ENCODE measurements at regions not wholly inside any gene's neighbourhood (a gene's known extent, or its start where the extent isn't known, plus 50 kb on each side); places are given as distances from the start of the nearest gene placed in this dataset.

DNA sequence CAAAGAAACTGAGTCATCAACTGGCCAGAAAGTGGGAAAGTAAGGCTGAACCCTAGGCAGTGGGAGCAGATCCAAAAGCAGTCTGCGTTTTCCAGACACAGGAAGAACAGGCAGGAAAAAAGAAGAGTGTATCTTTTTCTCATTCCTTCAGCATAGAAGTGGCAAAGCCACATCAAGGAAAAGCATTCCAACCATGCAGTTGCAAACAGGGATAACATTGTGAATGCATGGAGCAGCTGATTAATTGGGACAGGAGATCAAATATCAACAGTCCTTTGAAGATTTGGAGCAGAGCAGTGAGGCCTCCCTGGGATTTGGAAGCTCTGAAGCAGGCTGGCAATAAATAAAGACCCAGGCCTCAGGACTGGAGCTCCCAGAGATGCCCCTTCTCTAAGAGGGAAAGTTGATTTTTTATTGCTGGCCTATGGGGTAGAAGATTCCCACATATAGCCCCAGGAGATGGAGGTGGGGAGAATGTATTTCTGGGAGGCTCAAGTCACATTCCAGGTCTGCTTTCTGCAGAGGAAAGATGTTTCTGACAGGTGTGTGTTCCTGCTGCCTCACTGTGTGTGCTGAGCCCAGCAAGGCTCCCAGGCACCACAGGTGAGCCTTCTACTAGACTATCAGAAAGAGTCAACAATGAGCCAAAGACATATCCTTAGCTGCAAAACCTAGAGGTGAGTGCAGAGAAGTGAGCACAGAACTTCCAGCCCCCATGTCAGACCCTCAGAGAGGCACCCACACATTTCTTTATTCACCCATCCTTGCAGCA is 222.5 kb downstream of the RAB28 start:
- DNase-seq (ENCODE audit: low read depth, low spot score), result no peak
- WGBS (ENCODE audit: insufficient coverage, insufficient read length), result no CpG with 5 or more reads among the region's 1 CpG
- H3K9me3 ChIP-seq (ENCODE audit: control insufficient read depth, insufficient read depth, low read length), result no peaks in the 10 kb centered on the region
- H3K4me1 ChIP-seq (ENCODE audit: control insufficient read depth, insufficient read depth, low read length), result no peaks in the 10 kb centered on the region
- H3K27me3 ChIP-seq (ENCODE audit: control insufficient read depth, insufficient read depth, low read length), result no peaks in the 10 kb centered on the region
- no peak overlapping the region for H3K4me3 ChIP-seq (ENCODE audit: low read length)
- no peaks in the 10 kb centered on the region for H3K36me3 ChIP-seq (ENCODE audit: control insufficient read depth, insufficient read depth, low read length)
- no peak overlapping the region for H3K27ac ChIP-seq (ENCODE audit: low read length)

DNA sequence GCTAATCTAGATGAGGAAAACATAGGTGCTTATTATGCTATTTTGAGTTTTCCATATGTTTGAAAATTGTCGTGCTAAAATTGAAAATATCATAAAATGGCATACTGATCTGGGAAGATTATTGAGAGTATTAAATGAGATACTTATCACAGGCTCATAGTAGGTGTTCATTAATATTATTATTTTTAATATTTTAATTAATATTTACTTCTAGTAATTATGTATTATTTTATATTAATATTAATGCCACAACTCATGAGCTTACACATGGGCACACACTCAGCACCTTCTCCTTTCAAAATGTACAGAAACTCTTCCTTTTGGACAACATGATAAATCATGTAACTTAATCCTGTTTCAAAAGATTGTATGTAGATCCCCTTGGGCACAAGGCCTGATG is 223.6 kb downstream of the RAB28 start:
- Histone ChIP-seq H3K27me3 (ENCODE audit: control insufficient read depth, insufficient read depth, low read length) (no peaks in the 10 kb centered on the region), H3K4me3 (ENCODE audit: low read length) (no peak overlapping the region), H3K27ac (ENCODE audit: low read length) (no peak overlapping the region), H3K36me3 (ENCODE audit: control insufficient read depth, insufficient read depth, low read length) (no peaks in the 10 kb centered on the region), H3K9me3 (ENCODE audit: control insufficient read depth, insufficient read depth, low read length) (no peaks in the 10 kb centered on the region), H3K4me1 (ENCODE audit: control insufficient read depth, insufficient read depth, low read length) (no peaks in the 10 kb centered on the region)
- no peak for DNase-seq (ENCODE audit: low read depth, low spot score)
- WGBS (ENCODE audit: insufficient coverage, insufficient read length), result no CpG with 5 or more reads among the region's 1 CpG

DNA sequence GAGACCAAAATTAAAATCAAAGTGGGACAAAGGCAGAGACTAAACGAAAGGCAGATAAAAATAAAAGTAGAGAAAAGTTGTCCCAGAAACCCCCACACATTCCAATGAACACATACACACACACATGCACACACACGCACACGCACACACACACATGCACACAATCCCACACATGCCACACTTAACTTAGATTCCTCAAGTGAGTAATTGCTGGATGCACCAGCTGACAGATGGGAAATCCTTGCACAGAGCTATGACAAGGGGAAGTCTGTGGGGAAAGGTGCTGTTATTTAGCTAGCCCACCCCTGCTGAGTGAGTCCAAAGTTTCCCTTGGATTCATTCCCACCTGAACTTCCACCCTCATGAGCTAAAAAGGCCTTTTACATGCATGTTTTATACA is 233.9 kb downstream of the RAB28 start:
- Histone ChIP-seq H3K9me3 (ENCODE audit: control insufficient read depth, insufficient read depth, low read length) (no peaks in the 10 kb centered on the region), H3K4me3 (ENCODE audit: low read length) (no peak overlapping the region), H3K4me1 (ENCODE audit: control insufficient read depth, insufficient read depth, low read length) (no peaks in the 10 kb centered on the region), H3K36me3 (ENCODE audit: control insufficient read depth, insufficient read depth, low read length) (no peaks in the 10 kb centered on the region), H3K27me3 (ENCODE audit: control insufficient read depth, insufficient read depth, low read length) (no peaks in the 10 kb centered on the region), H3K27ac (ENCODE audit: low read length) (no peak overlapping the region)
- DNase-seq (ENCODE audit: low read depth, low spot score), result no peak
- no CpG with 5 or more reads among the region's 3 CpGs for WGBS (ENCODE audit: insufficient coverage, insufficient read length)

DNA sequence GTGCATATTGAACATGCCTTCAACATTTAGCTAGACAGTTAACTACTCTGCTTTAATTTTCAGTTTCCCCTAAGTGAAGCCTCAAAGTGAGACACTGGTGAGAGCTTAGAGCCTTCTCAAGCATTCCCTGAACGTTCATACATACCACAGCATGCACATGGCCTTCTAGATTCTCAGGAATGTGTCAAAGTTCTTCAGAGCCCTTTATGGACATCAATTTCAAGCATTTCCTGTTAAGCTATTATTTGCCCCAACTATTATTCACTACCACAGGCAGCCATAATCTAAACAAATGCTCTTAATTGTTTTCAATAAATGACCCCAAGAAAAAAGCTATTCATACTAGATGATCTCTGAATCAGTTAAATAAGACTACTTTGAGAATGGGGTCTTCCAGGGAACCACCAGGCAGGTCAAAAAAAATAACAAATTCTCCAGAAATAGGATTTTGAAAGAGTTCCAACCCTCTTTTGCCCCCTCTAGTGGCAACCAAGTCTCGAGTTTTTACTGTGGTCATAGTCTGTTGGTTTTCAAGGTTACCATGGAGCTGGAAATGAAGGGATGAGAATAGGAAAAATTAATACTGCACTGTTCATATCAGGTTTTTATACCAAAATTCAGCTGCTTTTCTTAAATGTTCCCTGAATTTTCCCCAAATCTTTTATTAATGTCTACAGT is 235.4 kb downstream of the RAB28 start:
- H3K27me3 ChIP-seq (ENCODE audit: control insufficient read depth, insufficient read depth, low read length), result no peaks in the 10 kb centered on the region
- no peak overlapping the region for H3K27ac ChIP-seq (ENCODE audit: low read length)
- no peak overlapping the region for H3K4me3 ChIP-seq (ENCODE audit: low read length)
- H3K9me3 ChIP-seq (ENCODE audit: control insufficient read depth, insufficient read depth, low read length), result no peaks in the 10 kb centered on the region
- H3K4me1 ChIP-seq (ENCODE audit: control insufficient read depth, insufficient read depth, low read length), result no peaks in the 10 kb centered on the region
- no CpG with 5 or more reads among the region's 2 CpGs for WGBS (ENCODE audit: insufficient coverage, insufficient read length)
- peak; percentile 13 for DNase-seq (ENCODE audit: low read depth, low spot score)
- H3K36me3 ChIP-seq (ENCODE audit: control insufficient read depth, insufficient read depth, low read length), result no peaks in the 10 kb centered on the region

DNA sequence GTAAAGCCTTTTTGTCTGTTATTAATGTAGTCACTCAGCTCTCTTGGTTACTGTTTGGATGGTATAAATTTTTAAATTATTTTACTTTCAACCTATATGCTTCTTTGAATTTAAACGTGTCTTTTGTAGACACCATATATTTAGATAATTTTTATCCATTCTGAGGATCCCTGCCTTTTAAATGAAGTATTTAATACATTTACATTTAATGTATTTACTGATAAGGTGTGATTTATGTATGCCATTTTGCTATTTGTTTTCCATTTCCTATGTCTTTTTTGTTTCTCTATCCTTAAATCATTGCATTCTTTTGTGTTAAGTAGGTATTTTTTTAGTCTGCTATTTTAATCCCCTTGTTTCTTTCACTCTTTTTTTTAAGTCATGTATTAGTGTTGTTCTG is 238.0 kb downstream of the RAB28 start:
- no peak for DNase-seq (ENCODE audit: low read depth, low spot score)
- H3K4me3 ChIP-seq (ENCODE audit: low read length), result no peak overlapping the region
- H3K36me3 ChIP-seq (ENCODE audit: control insufficient read depth, insufficient read depth, low read length), result no peaks in the 10 kb centered on the region
- no peaks in the 10 kb centered on the region for H3K27me3 ChIP-seq (ENCODE audit: control insufficient read depth, insufficient read depth, low read length)
- H3K27ac ChIP-seq (ENCODE audit: low read length), result no peak overlapping the region
- no peaks in the 10 kb centered on the region for H3K9me3 ChIP-seq (ENCODE audit: control insufficient read depth, insufficient read depth, low read length)
- WGBS (ENCODE audit: insufficient coverage, insufficient read length), result no CpG with 5 or more reads among the region's 1 CpG
- H3K4me1 ChIP-seq (ENCODE audit: control insufficient read depth, insufficient read depth, low read length), result no peaks in the 10 kb centered on the region

DNA sequence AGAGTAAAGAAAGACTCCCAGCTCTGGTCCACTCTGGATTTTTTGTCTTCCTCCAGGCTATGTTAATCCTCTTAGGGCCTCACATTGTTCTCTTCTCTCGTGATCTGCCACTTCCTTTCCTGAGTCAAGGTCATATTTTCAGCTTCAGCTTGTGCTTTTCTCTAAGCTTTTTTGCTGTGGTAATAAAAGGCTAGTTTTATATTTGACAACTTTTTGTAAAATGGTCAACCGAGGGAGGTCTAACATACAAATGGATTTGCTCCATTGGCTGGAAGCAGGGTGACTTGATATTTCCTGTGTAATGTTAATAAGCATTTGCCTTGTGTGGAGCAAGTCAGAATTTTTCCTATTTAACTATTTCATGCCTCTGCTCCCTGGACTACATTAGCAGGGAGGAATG is 239.7 kb downstream of the RAB28 start:
- H3K36me3 ChIP-seq (ENCODE audit: control insufficient read depth, insufficient read depth, low read length), result no peaks in the 10 kb centered on the region
- H3K27ac ChIP-seq (ENCODE audit: low read length), result no peak overlapping the region
- no peak for DNase-seq (ENCODE audit: low read depth, low spot score)
- WGBS (ENCODE audit: insufficient coverage, insufficient read length), result no CpG with 5 or more reads among the region's 2 CpGs
- no peak overlapping the region for H3K4me3 ChIP-seq (ENCODE audit: low read length)
- no peaks in the 10 kb centered on the region for H3K27me3 ChIP-seq (ENCODE audit: control insufficient read depth, insufficient read depth, low read length)
- no peaks in the 10 kb centered on the region for H3K4me1 ChIP-seq (ENCODE audit: control insufficient read depth, insufficient read depth, low read length)
- no peaks in the 10 kb centered on the region for H3K9me3 ChIP-seq (ENCODE audit: control insufficient read depth, insufficient read depth, low read length)

GRCh38 chr4:13243152-13243551 is 241.0 kb downstream of the RAB28 start:
- DNase-seq (ENCODE audit: low read depth, low spot score), result no peak
- no peaks in the 10 kb centered on the region for H3K36me3 ChIP-seq (ENCODE audit: control insufficient read depth, insufficient read depth, low read length)
- H3K4me3 ChIP-seq (ENCODE audit: low read length), result no peak overlapping the region
- no peaks in the 10 kb centered on the region for H3K27me3 ChIP-seq (ENCODE audit: control insufficient read depth, insufficient read depth, low read length)
- H3K27ac ChIP-seq (ENCODE audit: low read length), result no peak overlapping the region
- no peaks in the 10 kb centered on the region for H3K4me1 ChIP-seq (ENCODE audit: control insufficient read depth, insufficient read depth, low read length)
- H3K9me3 ChIP-seq (ENCODE audit: control insufficient read depth, insufficient read depth, low read length), result no peaks in the 10 kb centered on the region

DNA sequence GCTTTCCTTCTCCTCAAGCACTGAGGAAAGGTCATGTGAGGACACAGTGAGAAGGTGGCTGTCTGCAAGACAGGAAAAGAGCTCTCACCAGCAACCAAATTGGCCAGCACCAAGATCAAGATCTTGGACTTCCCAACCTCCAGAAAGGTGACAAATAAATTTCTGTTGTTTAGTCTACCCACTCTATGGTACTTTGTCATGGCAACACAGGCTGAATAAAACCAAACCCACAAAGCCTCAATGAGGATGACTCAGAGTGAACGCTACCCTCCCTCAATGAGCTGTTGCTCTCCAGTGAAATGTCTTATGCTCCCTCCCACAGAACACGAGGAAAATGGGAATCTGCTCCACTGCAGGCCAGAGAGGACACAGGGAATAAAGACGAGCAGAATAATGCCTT is 244.1 kb downstream of the RAB28 start:
- no CpG with 5 or more reads among the region's 3 CpGs for WGBS (ENCODE audit: insufficient coverage, insufficient read length)

GRCh38 chr4:13238936-13239335 is 245.2 kb downstream of the RAB28 start:
- Histone ChIP-seq H3K27me3 (ENCODE audit: control insufficient read depth, insufficient read depth, low read length) (no peaks in the 10 kb centered on the region), H3K27ac (ENCODE audit: low read length) (no peak overlapping the region), H3K9me3 (ENCODE audit: control insufficient read depth, insufficient read depth, low read length) (no peaks in the 10 kb centered on the region), H3K36me3 (ENCODE audit: control insufficient read depth, insufficient read depth, low read length) (no peaks in the 10 kb centered on the region), H3K4me3 (ENCODE audit: low read length) (no peak overlapping the region), H3K4me1 (ENCODE audit: control insufficient read depth, insufficient read depth, low read length) (no peaks in the 10 kb centered on the region)
- WGBS (ENCODE audit: insufficient coverage, insufficient read length), result no CpG with 5 or more reads among the region's 2 CpGs
- DNase-seq (ENCODE audit: low read depth, low spot score), result no peak

More for the DNA sequence above, 244.1 kb downstream of the RAB28 start:
- H3K27me3 ChIP-seq (ENCODE audit: control insufficient read depth, insufficient read depth, low read length), result no peaks in the 10 kb centered on the region
- H3K36me3 ChIP-seq (ENCODE audit: control insufficient read depth, insufficient read depth, low read length), result no peaks in the 10 kb centered on the region
- no peaks in the 10 kb centered on the region for H3K4me1 ChIP-seq (ENCODE audit: control insufficient read depth, insufficient read depth, low read length)
- H3K4me3 ChIP-seq (ENCODE audit: low read length), result no peak overlapping the region
- no peak overlapping the region for H3K27ac ChIP-seq (ENCODE audit: low read length)
- no peaks in the 10 kb centered on the region for H3K9me3 ChIP-seq (ENCODE audit: control insufficient read depth, insufficient read depth, low read length)
- DNase-seq (ENCODE audit: low read depth, low spot score), result no peak

- Histone ChIP-seq H3K27ac (ENCODE audit: low read length) (no peak overlapping the region), H3K9me3 (ENCODE audit: control insufficient read depth, insufficient read depth, low read length) (no peaks in the 10 kb centered on the region), H3K36me3 (ENCODE audit: control insufficient read depth, insufficient read depth, low read length) (no peaks in the 10 kb centered on the region), H3K27me3 (ENCODE audit: control insufficient read depth, insufficient read depth, low read length) (no peaks in the 10 kb centered on the region), H3K4me1 (ENCODE audit: control insufficient read depth, insufficient read depth, low read length) (no peaks in the 10 kb centered on the region), H3K4me3 (ENCODE audit: low read length) (no peak overlapping the region)
- WGBS (ENCODE audit: insufficient coverage, insufficient read length), result no CpG with 5 or more reads among the region's 4 CpGs
- DNase-seq (ENCODE audit: low read depth, low spot score), result no peak
Observed at GRCh38 chr4:13236485-13236884, 247.7 kb downstream of the RAB28 start.

GRCh38 chr4:13233755-13234154 is 250.4 kb downstream of the RAB28 start:
- Histone ChIP-seq H3K4me1 (ENCODE audit: control insufficient read depth, insufficient read depth, low read length) (no peaks in the 10 kb centered on the region), H3K9me3 (ENCODE audit: control insufficient read depth, insufficient read depth, low read length) (no peaks in the 10 kb centered on the region), H3K4me3 (ENCODE audit: low read length) (no peak overlapping the region), H3K27ac (ENCODE audit: low read length) (no peak overlapping the region), H3K27me3 (ENCODE audit: control insufficient read depth, insufficient read depth, low read length) (no peaks in the 10 kb centered on the region), H3K36me3 (ENCODE audit: control insufficient read depth, insufficient read depth, low read length) (no peaks in the 10 kb centered on the region)
- no peak for DNase-seq (ENCODE audit: low read depth, low spot score)
- no CpG with 5 or more reads among the region's 1 CpG for WGBS (ENCODE audit: insufficient coverage, insufficient read length)
